ENCODE measurements at regions not wholly inside any gene's neighbourhood (a gene's known extent, or its start where the extent isn't known, plus 50 kb on each side); places are given as distances from the start of the nearest gene placed in this dataset.

DNA sequence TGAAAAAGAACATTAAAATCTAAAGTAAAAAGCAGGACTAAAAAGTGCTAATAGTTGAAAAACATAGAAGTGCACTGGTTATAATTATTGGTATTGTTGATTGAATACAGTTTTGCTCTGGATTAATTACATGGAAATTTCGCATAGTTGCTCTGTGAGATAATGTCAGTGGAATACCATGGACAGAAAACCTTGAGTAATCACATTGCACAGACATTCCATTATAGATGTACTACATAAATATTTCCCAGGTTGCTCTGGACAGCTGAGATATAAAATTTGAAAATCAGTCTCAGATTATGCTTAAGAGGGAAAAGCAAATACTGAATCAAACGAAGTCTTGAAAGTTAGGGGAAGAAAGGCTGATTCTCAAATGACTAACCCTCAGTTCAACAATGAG is 439.3 kb upstream of the FLRT2 start:
- TF ChIP-seq CTCF (IDR thresholded peaks at IDR 0.05; ENCODE audit: control insufficient read depth, extremely low read depth, insufficient read depth): no peak
- DNase-seq (ENCODE audit: low read depth): no peak
- H3K4me3 ChIP-seq (ENCODE audit: low read depth, low read length): no peak overlapping the region

- no peak for DNase-seq (ENCODE audit: low read depth)
- no peak overlapping the region for H3K4me3 ChIP-seq (ENCODE audit: low read depth, low read length)
Observed at GRCh38 chr14:85093631-85094330, 436.2 kb upstream of the FLRT2 start.

GRCh38 chr14:85102591-85102990 is 427.4 kb upstream of the FLRT2 start:
- DNase-seq (ENCODE audit: low read depth): no peak
- TF ChIP-seq CTCF (IDR thresholded peaks at IDR 0.05; ENCODE audit: control insufficient read depth, extremely low read depth, insufficient read depth): no peak
- no peak overlapping the region for H3K4me3 ChIP-seq (ENCODE audit: low read depth, low read length)

More at GRCh38 chr14:85093631-85094330, 436.2 kb upstream of the FLRT2 start:
- TF ChIP-seq CTCF (IDR thresholded peaks at IDR 0.05; ENCODE audit: control insufficient read depth, extremely low read depth, insufficient read depth): no peak

DNA sequence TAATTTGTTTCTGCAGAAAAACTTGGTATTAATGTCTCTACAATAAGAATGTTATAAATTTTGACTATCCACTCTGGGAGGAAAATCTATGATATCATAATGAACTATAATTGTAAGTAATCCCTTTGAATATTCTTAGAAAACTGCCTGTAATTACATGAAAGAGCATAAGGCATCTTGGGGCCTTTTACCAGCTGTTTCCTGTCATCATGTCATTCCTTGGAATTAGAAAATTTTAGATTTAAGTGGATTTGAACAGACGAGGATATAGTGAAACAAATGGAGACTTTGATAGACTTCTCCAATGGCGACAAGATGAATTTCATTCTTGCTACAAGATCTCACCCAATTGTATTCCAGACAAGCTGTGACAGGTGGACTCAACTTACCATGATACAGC is 423.4 kb upstream of the FLRT2 start:
- no peak overlapping the region for H3K4me3 ChIP-seq (ENCODE audit: low read depth, low read length)
- DNase-seq (ENCODE audit: low read depth): no peak
- no peak for TF ChIP-seq CTCF (IDR thresholded peaks at IDR 0.05; ENCODE audit: control insufficient read depth, extremely low read depth, insufficient read depth)

- no peak for TF ChIP-seq CTCF (IDR thresholded peaks at IDR 0.05; ENCODE audit: control insufficient read depth, extremely low read depth, insufficient read depth)
Observed at GRCh38 chr14:85112762-85113161, 417.2 kb upstream of the FLRT2 start.

GRCh38 chr14:85115921-85116320 is 414.0 kb upstream of the FLRT2 start:
- DNase-seq (ENCODE audit: low read depth): peak; percentile 28
- TF ChIP-seq CTCF (IDR thresholded peaks at IDR 0.05; ENCODE audit: control insufficient read depth, extremely low read depth, insufficient read depth): no peak
- H3K4me3 ChIP-seq (ENCODE audit: low read depth, low read length): no peak overlapping the region

More at GRCh38 chr14:85112762-85113161, 417.2 kb upstream of the FLRT2 start:
- no peak for DNase-seq (ENCODE audit: low read depth)
- no peak overlapping the region for H3K4me3 ChIP-seq (ENCODE audit: low read depth, low read length)

DNA sequence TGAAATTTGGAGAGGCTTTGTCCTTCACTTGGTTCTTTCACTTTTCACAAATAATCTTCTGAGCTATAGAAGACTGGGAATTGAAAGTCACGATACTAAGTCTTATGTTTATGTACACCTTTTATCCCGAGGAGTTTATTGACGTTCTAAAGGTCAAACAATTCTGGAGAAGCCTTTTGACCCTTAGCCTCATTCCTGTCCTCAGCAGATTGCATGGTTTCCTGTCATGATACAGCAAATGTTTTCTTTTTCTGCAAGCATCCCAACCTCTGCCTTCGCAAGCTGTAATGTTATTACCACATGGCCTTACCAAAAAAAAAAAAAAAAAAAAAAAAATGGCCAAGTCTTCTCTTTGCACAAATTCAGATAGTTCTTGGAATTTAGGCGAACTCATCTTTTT is 411.7 kb upstream of the FLRT2 start:
- H3K4me3 ChIP-seq (ENCODE audit: low read depth, low read length): no peak overlapping the region
- DNase-seq (ENCODE audit: low read depth): no peak
- TF ChIP-seq CTCF (IDR thresholded peaks at IDR 0.05; ENCODE audit: control insufficient read depth, extremely low read depth, insufficient read depth): no peak

Data from LNCaP clone FGC (cell line).